Esophagus squamous epithelium (tissue), 4 donors: ENCODE measurements at regions not wholly inside any gene's neighbourhood (a gene's known extent, or its start where the extent isn't known, plus 50 kb on each side); places are given as distances from the start of the nearest gene placed in this dataset.

Source experiments
- CTCF ChIP-seq, 6 experiments: fragments of 450-650 bp in 4 of 6; fragments of 200-600 bp in 2 of 6; sonication (generic) in 2 of 6; IDR thresholded peaks; one replicate each; pipeline ENCODE4 v1.5.1; 2016 to 2019; ENCODE audit warnings: antibody characterized with exemption in 6 of 6, mild to moderate bottlenecking in 4 of 6, moderate library complexity in 4 of 6
- POLR2A ChIP-seq, 4 donors: fragments of 450-650 bp; IDR thresholded peaks; one replicate each; pipeline ENCODE4 v1.6.1; 2017; ENCODE audit warnings: antibody characterized with exemption in 4 of 4, mild to moderate bottlenecking in 4 of 4, moderate library complexity in 3 of 4

GRCh38 chr1:30450818-30451233 is 272.6 kb downstream of the MATN1 start:
- TF ChIP-seq CTCF (IDR thresholded peaks at IDR 0.05) (no peak), POLR2A (IDR thresholded peaks at IDR 0.05) (no peak)
